PC-3 (cell line): ENCODE measurements at regions not wholly inside any gene's neighbourhood (a gene's known extent, or its start where the extent isn't known, plus 50 kb on each side); places are given as distances from the start of the nearest gene placed in this dataset.

Experiments
- ATAC-seq: fragments of 200-7000 bp; cut with Tn5 transposase; 2 replicates; pipeline ENCODE4 v1.9.1; 2020; ENCODE audit warnings: mild to moderate bottlenecking, moderate library complexity
- BruUV-seq: library from RNA; stranded (reverse); fragments of 400-500 nt; replicated peaks from 2 replicates; lab custom pipeline; 2021; lab: Mats Ljungman, UMichigan
- CTCF ChIA-PET: fragments of 300-600 bp; sonication (Branson Sonifier 250); formaldehyde crosslinking; loops from one replicate; lab custom pipeline; 2022; ENCODE audit warnings: antibody characterized with exemption; lab: Charles Lee
- POLR2A ChIA-PET: fragments of 300-600 bp; sonication (Branson Sonifier 250); formaldehyde crosslinking; loops from one replicate; lab custom pipeline; 2022; ENCODE audit warnings: antibody characterized with exemption; ENCODE audit not compliant: unreplicated experiment; lab: Charles Lee
- DNase-seq: peaks from one replicate; pipeline ENCODE4 v3.0.0-alpha.2; 2015
- H2AFZ ChIP-seq: fragments of 300-600 bp; sonication (generic); 2 replicates; pipeline ENCODE4 v1.6.0; 2016; ENCODE audit warnings: antibody characterized with exemption, low read length
- H3F3A ChIP-seq: fragments of 300-600 bp; sonication (generic); one replicate; pipeline ENCODE4 v1.6.0; 2017; ENCODE audit warnings: antibody characterized with exemption, low read length, control low read depth, mild to moderate bottlenecking; ENCODE audit not compliant: unreplicated experiment
- H3K27ac ChIP-seq: fragments of 300-600 bp; sonication (generic); 2 replicates; pipeline ENCODE4 v1.5.1; 2016; ENCODE audit warnings: mild to moderate bottlenecking, low read length
- H3K27me3 ChIP-seq: fragments of 300-600 bp; sonication (generic); 2 replicates; pipeline ENCODE4 v1.6.1; 2016; ENCODE audit warnings: low read length, mixed read lengths
- H3K36me3 ChIP-seq: fragments of 300-600 bp; sonication (generic); 2 replicates; pipeline ENCODE4 v1.6.1; 2016; ENCODE audit warnings: low read depth, mixed run types, low read length, mixed read lengths
- H3K4me1 ChIP-seq: fragments of 300-600 bp; sonication (generic); 2 replicates; pipeline ENCODE4 v1.5.1; 2016; ENCODE audit warnings: low read length; ENCODE audit not compliant: insufficient read depth
- H3K4me2 ChIP-seq: fragments of 300-600 bp; sonication (generic); 2 replicates; pipeline ENCODE4 v1.6.0; 2016; ENCODE audit warnings: low read length
- H3K4me3 ChIP-seq: fragments of 300-600 bp; sonication (generic); 2 replicates; pipeline ENCODE4 v1.5.1; 2016; ENCODE audit warnings: mild to moderate bottlenecking, low read length, mixed read lengths
- H3K79me2 ChIP-seq: fragments of 300-600 bp; sonication (generic); 2 replicates; pipeline ENCODE4 v1.6.1; 2017; ENCODE audit warnings: low read length, mixed read lengths
- H3K9ac ChIP-seq: fragments of 300-600 bp; sonication (generic); 2 replicates; pipeline ENCODE4 v1.6.0; 2016; ENCODE audit warnings: mild to moderate bottlenecking, low read length
- H3K9me2 ChIP-seq: fragments of 300-600 bp; sonication (generic); replicated peaks from 2 replicates; pipeline ENCODE4 v1.6.1; 2016; ENCODE audit warnings: mixed run types, low read length, mixed read lengths
- H3K9me3 ChIP-seq: fragments of 300-600 bp; sonication (generic); 2 replicates; pipeline ENCODE4 v1.6.1; 2016; ENCODE audit warnings: low read length, mixed read lengths
- H4K20me1 ChIP-seq: fragments of 300-600 bp; sonication (generic); 2 replicates; pipeline ENCODE4 v1.6.1; 2016; ENCODE audit warnings: low read length, mixed read lengths
- EZH2 ChIP-seq: fragments of 300-600 bp; sonication (generic); IDR thresholded peaks from one replicate; pipeline ENCODE4 v1.6.1; 2017; ENCODE audit warnings: antibody characterized with exemption, mild to moderate bottlenecking, low read length; ENCODE audit not compliant: unreplicated experiment
- EZH2phosphoT487 ChIP-seq: fragments of 300-600 bp; sonication (generic); IDR thresholded peaks from 2 replicates; pipeline ENCODE4 v1.6.1; 2018; ENCODE audit warnings: mild to moderate bottlenecking, antibody characterized with exemption, low read length, borderline replicate concordance
- intact Hi-C: fragments of 100-400 bp; cut with micrococcal nuclease; formaldehyde crosslinking; loops from 2 replicates; pipeline ENCODE4 v1.9.0; 2023
- TF ChIP-seq, protein P1 (sequence below): fragments of 300-600 bp; sonication (generic); conservative IDR thresholded peaks from 2 replicates; pipeline ENCODE4 v1.5.1; 2017; ENCODE audit warnings: antibody characterized with exemption, low read depth, mild to moderate bottlenecking, low read length

DNA sequence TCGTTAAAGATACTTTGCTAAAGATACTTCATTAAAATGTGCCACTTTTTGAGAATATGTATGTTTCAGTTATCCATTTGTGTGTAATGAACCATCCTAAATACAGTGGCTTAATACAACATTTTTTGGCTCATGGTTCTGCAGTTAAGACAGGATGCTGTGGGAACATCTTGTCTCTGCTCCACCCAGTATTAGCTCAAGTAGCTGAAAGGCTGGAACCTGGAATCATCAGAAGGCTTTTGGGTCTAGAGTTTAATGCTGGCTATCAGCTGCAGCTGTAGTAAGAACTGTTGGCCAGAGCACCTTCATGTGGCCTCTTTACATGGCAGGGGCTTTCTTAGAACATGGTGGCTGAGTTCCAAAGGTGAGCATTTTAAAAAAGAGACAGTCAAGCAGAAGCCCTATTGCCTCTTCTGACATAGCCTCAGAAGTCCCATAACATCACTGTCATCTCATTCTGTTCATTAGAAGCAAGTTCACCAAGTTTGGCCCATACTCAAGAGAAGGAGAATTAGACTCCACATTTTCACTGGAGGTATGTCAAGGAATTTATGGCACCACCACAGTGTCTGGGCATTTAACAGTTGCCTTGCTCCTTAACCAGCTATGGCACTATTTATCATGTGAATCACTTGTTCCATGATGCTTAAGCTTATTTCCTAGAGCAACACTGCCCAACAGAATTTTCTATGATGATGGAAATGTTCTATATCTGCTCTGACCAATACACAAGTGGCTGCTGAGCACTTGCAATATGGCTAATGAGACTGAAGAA, 70.4 kb upstream of the PDZRN3 start:
- TF ChIP-seq, protein P1, sequence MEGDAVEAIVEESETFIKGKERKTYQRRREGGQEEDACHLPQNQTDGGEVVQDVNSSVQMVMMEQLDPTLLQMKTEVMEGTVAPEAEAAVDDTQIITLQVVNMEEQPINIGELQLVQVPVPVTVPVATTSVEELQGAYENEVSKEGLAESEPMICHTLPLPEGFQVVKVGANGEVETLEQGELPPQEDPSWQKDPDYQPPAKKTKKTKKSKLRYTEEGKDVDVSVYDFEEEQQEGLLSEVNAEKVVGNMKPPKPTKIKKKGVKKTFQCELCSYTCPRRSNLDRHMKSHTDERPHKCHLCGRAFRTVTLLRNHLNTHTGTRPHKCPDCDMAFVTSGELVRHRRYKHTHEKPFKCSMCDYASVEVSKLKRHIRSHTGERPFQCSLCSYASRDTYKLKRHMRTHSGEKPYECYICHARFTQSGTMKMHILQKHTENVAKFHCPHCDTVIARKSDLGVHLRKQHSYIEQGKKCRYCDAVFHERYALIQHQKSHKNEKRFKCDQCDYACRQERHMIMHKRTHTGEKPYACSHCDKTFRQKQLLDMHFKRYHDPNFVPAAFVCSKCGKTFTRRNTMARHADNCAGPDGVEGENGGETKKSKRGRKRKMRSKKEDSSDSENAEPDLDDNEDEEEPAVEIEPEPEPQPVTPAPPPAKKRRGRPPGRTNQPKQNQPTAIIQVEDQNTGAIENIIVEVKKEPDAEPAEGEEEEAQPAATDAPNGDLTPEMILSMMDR, result no peak
- no peak for TF ChIP-seq EZH2phosphoT487
- TF ChIP-seq EZH2, result no peak
- POLR2A ChIA-PET, result no interaction called here
- no peaks in the 10 kb centered on the region for H3K36me3 ChIP-seq
- peaks cover 39% of the 10 kb centered on the region for H3K9me3 ChIP-seq
- no peak overlapping the region for H3K9ac ChIP-seq
- no peak for DNase-seq
- H3F3A ChIP-seq, result no peaks in the 10 kb centered on the region
- no peaks in the 10 kb centered on the region for H3K79me2 ChIP-seq
- H4K20me1 ChIP-seq, result no peaks in the 10 kb centered on the region
- H3K4me2 ChIP-seq, result no peak overlapping the region
- no peak overlapping the region for H3K27ac ChIP-seq
- no peak for ATAC-seq
- H3K9me2 ChIP-seq, result no peaks in the 10 kb centered on the region
- H2AFZ ChIP-seq, result no peak overlapping the region
- no peaks in the 10 kb centered on the region for H3K27me3 ChIP-seq
- no TSS peak for BruUV-seq
- CTCF ChIA-PET, result no interaction called here
- no peak overlapping the region for H3K4me3 ChIP-seq
- no peaks in the 10 kb centered on the region for H3K4me1 ChIP-seq
- intact Hi-C loops, result no loop called here

DNA sequence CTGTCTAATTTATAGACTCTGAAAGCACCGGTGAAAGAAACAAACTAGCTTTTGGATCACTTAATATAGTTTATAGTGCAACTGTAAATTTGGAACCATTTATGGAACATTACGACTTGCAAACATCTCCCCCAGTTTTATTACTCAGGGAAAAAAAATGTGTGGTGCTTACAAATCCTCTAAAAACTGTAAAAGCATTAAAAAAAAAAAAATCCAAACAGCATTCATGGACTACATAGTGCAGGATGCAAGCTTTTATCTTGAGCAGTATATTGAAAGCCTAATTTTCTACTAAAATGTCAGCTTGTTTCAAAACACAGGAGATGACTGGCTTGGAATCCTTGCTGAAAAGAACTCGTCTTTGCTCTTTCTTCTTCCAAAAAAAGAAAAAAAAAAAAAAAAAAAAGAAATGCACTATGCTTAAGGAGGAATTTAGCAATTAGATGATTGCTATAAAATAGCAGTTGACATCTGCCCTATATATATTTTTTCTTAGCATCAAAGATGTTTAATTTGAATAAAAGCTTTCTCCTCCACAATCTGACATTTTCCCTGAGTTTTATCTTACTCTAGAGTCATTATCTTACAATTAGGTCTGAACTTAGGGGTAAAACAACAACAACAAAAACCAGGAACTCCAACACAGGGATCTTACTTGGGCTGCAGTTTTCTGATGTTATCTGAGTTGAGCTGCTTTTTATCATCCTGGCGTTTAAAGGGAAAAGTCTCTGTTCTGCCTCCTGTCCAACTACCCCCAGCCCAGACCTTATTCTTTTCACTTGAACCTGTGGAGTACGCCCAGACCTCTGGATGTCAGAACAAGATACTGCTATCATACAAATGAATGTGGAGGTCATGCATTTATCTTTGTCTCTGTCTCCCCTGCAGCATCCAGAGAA, 62.6 kb upstream of the PDZRN3 start:
- CTCF ChIA-PET, result no interaction called here

More for the DNA sequence above, 62.6 kb upstream of the PDZRN3 start:
- no peaks in the 10 kb centered on the region for H3K36me3 ChIP-seq
- no peak overlapping the region for H3K4me2 ChIP-seq
- no TSS peak for BruUV-seq
- ATAC-seq, result no peak
- H2AFZ ChIP-seq, result no peak overlapping the region
- H3K79me2 ChIP-seq, result no peaks in the 10 kb centered on the region
- no peak overlapping the region for H3K27ac ChIP-seq
- H3K4me1 ChIP-seq, result no peaks in the 10 kb centered on the region
- H3F3A ChIP-seq, result no peaks in the 10 kb centered on the region
- POLR2A ChIA-PET, result no interaction called here
- H3K4me3 ChIP-seq, result no peak overlapping the region
- no peaks in the 10 kb centered on the region for H4K20me1 ChIP-seq
- H3K9ac ChIP-seq, result no peak overlapping the region
- H3K9me3 ChIP-seq, result peaks cover 14% of the 10 kb centered on the region; the same call in 1 of the 2 replicates
- intact Hi-C loops, result no loop called here
- no peaks in the 10 kb centered on the region for H3K27me3 ChIP-seq
- no peaks in the 10 kb centered on the region for H3K9me2 ChIP-seq
- TF ChIP-seq, protein P1, result no peak
- TF ChIP-seq EZH2phosphoT487 (no peak), EZH2 (no peak)
- no peak for DNase-seq
